Transverse colon (tissue), 4 donors: ENCODE measurements at regions not wholly inside any gene's neighbourhood (a gene's known extent, or its start where the extent isn't known, plus 50 kb on each side); places are given as distances from the start of the nearest gene placed in this dataset.

Experiments used
- DNase-seq: peaks from one replicate; pipeline ENCODE4 v3.0.0-alpha.2; 2019
- H3K27ac ChIP-seq, 4 donors: fragments of 200-600 bp; sonication (generic); 2 replicates each; pipeline ENCODE4 v1.5.1; 2016 to 2018; ENCODE audit warnings: inconsistent platforms in 4 of 4
- H3K27me3 ChIP-seq: fragments of 200-600 bp; sonication (generic); 2 replicates; pipeline ENCODE4 v1.5.1; 2017; ENCODE audit warnings: inconsistent platforms
- H3K36me3 ChIP-seq, 4 donors: fragments of 200-600 bp; sonication (generic); 2 replicates each; pipeline ENCODE4 v1.5.1; 2017 to 2019; ENCODE audit warnings: inconsistent platforms in 4 of 4
- H3K4me1 ChIP-seq, 4 donors: fragments of 200-600 bp; sonication (generic); 2 replicates each; pipeline ENCODE4 v1.5.1; 2017 to 2020; ENCODE audit warnings: inconsistent platforms in 4 of 4
- H3K4me3 ChIP-seq, 4 donors: fragments of 200-600 bp; sonication (generic); 1 replicate in 1 of 4; 2 replicates in 3 of 4; pipeline versions ENCODE4 v1.5.1 to v1.6.1; 2017 to 2019; ENCODE audit warnings: inconsistent platforms in 4 of 4
- H3K9me3 ChIP-seq, 2 donors: fragments of 200-600 bp; sonication (generic); 2 replicates each; pipeline ENCODE4 v1.5.1; 2017 to 2019; ENCODE audit warnings: inconsistent platforms in 2 of 2
- EP300 ChIP-seq: sonication (generic); formaldehyde crosslinking; IDR thresholded peaks from one replicate; pipeline ENCODE4 v1.6.1; 2017; ENCODE audit warnings: antibody characterized with exemption, low read depth
- POLR2A ChIP-seq: fragments of 450-650 bp; IDR thresholded peaks from one replicate; pipeline ENCODE4 v1.6.1; 2016; ENCODE audit warnings: antibody characterized with exemption, mild to moderate bottlenecking, moderate library complexity
- POLR2AphosphoS5 ChIP-seq, 3 donors: sonication (generic); formaldehyde crosslinking; IDR thresholded peaks; one replicate each; pipeline ENCODE4 v1.6.1; 2016; ENCODE audit warnings: antibody characterized with exemption in 3 of 3
- WGBS, 2 donors: methylation state at CpG; one replicate each; pipeline ENCODE4 v1.1.5; 2018; ENCODE audit warnings: low coverage in 1 of 2; 5-methylcytosine and 5-hydroxymethylcytosine counted together
- in situ Hi-C, 4 donors: fragments of 200-750 bp; cut with MboI; loops; one replicate each; pipeline versions ENCODE4 v1.15.0 to v1.15.1; 2017; ENCODE audit warnings: low sequenced_read_pairs in 3 of 4, low pct_ligation_motif_present in 1 of 4, low pct_unique_long_range_greater_than_20kb in 1 of 4
- intact Hi-C: fragments of 100-400 bp; cut with DNase I; formaldehyde crosslinking; loops from one replicate; pipeline ENCODE4 v1.15.1; 2023; ENCODE audit warnings: low total_unique reads
- TF ChIP-seq, protein P1 (sequence below), 5 experiments: fragments of 200-600 bp in 3 of 5; fragments of 450-650 bp in 2 of 5; sonication (generic) in 3 of 5; IDR thresholded peaks; 1 replicate in 2 of 5; 2 replicates in 3 of 5; pipeline ENCODE4 v1.5.1; 2016 to 2017; ENCODE audit warnings: antibody characterized with exemption in 5 of 5, inconsistent platforms in 3 of 5, mild to moderate bottlenecking in 2 of 5, moderate library complexity in 1 of 5

DNA sequence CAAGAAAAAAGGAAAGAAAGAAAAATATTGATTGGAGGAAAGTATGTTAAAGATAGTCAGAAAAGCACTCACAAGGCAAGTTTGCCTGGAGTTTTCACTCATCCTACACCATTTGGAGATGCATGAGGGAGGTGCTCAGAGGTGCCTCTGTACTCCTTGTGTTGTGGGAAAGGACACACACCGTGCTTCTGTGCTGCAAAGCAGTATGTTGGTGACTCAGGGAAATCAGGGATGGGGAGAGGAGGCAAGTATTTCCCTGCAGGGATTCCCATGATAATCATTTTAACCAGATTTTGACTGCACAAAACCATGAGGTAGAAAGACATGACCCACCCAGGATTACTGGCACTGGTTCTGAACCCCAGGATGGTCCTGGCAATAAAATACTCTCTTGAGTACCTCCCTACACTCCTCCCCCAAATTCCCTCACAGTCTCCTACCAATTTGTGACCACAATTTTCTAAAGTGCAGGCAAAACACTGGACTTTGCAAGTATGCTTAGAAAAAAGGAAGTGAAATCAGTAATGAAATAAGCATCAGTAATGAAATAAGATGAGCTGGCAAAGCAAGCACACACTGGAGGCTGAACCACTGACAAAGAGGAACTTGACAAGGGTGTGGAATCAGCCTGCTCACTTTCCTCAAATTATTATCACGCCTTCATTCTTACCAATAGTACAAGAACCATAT is 155.5 kb upstream of the ACVR2A start:
- Histone ChIP-seq H3K4me3 (no peak overlapping the region), H3K27me3 (no peaks in the 10 kb centered on the region), H3K36me3 (no peaks in the 10 kb centered on the region), H3K27ac (no peak overlapping the region), H3K9me3 (no peaks in the 10 kb centered on the region), H3K4me1 (no peaks in the 10 kb centered on the region)
- no peak for TF ChIP-seq POLR2A
- TF ChIP-seq, protein P1, sequence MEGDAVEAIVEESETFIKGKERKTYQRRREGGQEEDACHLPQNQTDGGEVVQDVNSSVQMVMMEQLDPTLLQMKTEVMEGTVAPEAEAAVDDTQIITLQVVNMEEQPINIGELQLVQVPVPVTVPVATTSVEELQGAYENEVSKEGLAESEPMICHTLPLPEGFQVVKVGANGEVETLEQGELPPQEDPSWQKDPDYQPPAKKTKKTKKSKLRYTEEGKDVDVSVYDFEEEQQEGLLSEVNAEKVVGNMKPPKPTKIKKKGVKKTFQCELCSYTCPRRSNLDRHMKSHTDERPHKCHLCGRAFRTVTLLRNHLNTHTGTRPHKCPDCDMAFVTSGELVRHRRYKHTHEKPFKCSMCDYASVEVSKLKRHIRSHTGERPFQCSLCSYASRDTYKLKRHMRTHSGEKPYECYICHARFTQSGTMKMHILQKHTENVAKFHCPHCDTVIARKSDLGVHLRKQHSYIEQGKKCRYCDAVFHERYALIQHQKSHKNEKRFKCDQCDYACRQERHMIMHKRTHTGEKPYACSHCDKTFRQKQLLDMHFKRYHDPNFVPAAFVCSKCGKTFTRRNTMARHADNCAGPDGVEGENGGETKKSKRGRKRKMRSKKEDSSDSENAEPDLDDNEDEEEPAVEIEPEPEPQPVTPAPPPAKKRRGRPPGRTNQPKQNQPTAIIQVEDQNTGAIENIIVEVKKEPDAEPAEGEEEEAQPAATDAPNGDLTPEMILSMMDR (IDR thresholded peaks at IDR 0.05), result no peak
- TF ChIP-seq EP300, result no peak
- TF ChIP-seq POLR2AphosphoS5 (IDR thresholded peaks at IDR 0.05), result no peak
- no peak for DNase-seq
- 72 to 96% methylated on average over 2 of the region's 2 CpGs for WGBS, 2 donors
- in situ Hi-C loops (no loop called here), intact Hi-C loops (no loop called here)

DNA sequence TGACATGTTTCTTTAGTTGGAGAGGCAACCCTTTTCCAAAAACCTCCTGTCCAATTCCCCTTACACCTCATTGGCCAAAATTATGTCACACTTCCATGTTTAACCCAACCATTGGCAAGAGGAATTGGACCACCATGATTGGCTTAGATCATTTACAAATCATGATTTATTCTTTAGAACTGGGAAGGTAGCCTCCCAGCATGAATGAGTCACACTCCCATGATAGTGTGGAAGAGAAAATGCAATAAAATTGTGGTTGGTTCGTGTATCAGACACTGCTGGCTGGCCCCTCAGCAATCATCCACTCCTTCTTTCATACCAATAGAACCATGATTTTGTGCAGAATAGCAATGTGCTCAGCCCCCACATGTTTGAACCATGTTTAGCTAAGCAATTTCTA is 156.6 kb upstream of the ACVR2A start:
- H3K27ac ChIP-seq, result no peak overlapping the region
- TF ChIP-seq EP300 (no peak), POLR2AphosphoS5 (IDR thresholded peaks at IDR 0.05) (no peak), POLR2A (no peak)
- TF ChIP-seq, protein P1 (IDR thresholded peaks at IDR 0.05), result no peak
- intact Hi-C loops (no loop called here), in situ Hi-C loops (no loop called here)
- H3K27me3 ChIP-seq, result no peaks in the 10 kb centered on the region
- H3K4me3 ChIP-seq, result no peak overlapping the region
- no peaks in the 10 kb centered on the region for H3K36me3 ChIP-seq
- WGBS, 2 donors, result 31 to 40% methylated on average over 1 of the region's 1 CpG
- no peaks in the 10 kb centered on the region for H3K4me1 ChIP-seq
- no peak for DNase-seq
- no peaks in the 10 kb centered on the region for H3K9me3 ChIP-seq

DNA sequence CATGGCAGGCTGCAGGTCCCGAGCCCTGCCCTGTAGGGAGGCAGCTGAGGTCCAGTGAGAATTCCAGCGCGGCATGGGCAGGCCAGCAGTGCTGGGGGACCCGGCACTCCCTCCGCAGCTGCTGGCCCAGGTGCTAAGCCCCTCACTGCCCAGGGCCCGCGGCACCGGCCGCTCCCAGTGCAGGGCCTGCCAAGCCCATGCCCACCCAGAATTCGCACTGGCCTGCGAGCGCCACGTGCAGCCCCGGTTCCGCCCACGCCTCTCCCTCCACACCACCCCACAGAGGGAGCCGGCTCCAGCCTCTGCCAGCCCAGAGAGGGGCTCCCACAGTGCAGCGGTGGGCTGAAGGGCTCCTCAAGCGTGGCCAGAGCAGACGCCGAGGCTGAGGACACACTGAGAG is 158.5 kb upstream of the ACVR2A start:
- in situ Hi-C loops, result no loop called here

DNA sequence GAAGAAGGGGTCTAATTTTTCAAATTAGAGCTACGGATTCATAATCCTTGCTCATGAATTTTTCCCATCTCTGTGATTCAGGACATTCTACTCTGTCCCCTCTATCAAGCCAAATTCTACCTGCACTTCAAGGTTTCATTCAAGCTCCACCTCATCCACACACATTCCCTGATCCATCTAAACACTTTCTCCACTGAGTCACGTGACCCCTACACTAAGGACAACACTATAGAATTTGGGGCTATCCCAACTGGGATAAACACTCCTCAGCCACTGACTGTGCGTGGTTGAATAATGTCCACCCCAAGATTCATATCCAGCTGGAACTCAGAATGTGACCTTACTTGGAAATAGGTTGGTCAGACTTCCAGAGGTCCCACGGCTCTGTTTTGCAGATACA is 159.9 kb upstream of the ACVR2A start:
- in situ Hi-C loops, result no loop called here
- TF ChIP-seq POLR2A, result no peak
- no peak for TF ChIP-seq EP300
- TF ChIP-seq, protein P1 (IDR thresholded peaks at IDR 0.05), result no peak
- no peak for TF ChIP-seq POLR2AphosphoS5 (IDR thresholded peaks at IDR 0.05)

More for the DNA sequence above, 158.5 kb upstream of the ACVR2A start:
- Histone ChIP-seq H3K27ac (no peak overlapping the region), H3K4me3 (no peak overlapping the region), H3K9me3 (no peaks in the 10 kb centered on the region), H3K4me1 (no peaks in the 10 kb centered on the region), H3K27me3 (no peaks in the 10 kb centered on the region), H3K36me3 (no peaks in the 10 kb centered on the region)
- intact Hi-C loops, result no loop called here
- TF ChIP-seq, protein P1 (IDR thresholded peaks at IDR 0.05), result no peak
- TF ChIP-seq POLR2A, result no peak
- no peak for DNase-seq
- WGBS, 2 donors, result 97% methylated on average over 10 of the region's 21 CpGs; no CpG with 5 or more reads in 1 of the 2 donors

More for the DNA sequence above, 159.9 kb upstream of the ACVR2A start:
- no peak for DNase-seq
- Histone ChIP-seq H3K9me3 (no peaks in the 10 kb centered on the region), H3K27me3 (no peaks in the 10 kb centered on the region), H3K4me1 (no peaks in the 10 kb centered on the region), H3K4me3 (no peak overlapping the region), H3K27ac (no peak overlapping the region), H3K36me3 (no peaks in the 10 kb centered on the region)
- WGBS, 2 donors, result 86 to 90% methylated on average over 3 to 4 of the region's 4 CpGs
- intact Hi-C loops, result no loop called here
